Neuron (in vitro differentiated cells): ENCODE measurements at regions not wholly inside any gene's neighbourhood (a gene's known extent, or its start where the extent isn't known, plus 50 kb on each side); places are given as distances from the start of the nearest gene placed in this dataset.

ENCODE experiments used
- H2AFZ ChIP-seq: one replicate; pipeline ENCODE4 v1.6.1; 2013; ENCODE audit warnings: low read depth, mild to moderate bottlenecking, inconsistent platforms, low read length, moderate library complexity
- H3K27me3 ChIP-seq: one replicate; pipeline ENCODE4 v1.6.1; 2013; ENCODE audit warnings: low read length; ENCODE audit not compliant: insufficient read depth
- H3K36me3 ChIP-seq: one replicate; pipeline ENCODE4 v1.6.1; 2013; ENCODE audit warnings: low read length; ENCODE audit not compliant: insufficient read depth
- H3K4me1 ChIP-seq: one replicate; pipeline ENCODE4 v1.6.1; 2013; ENCODE audit warnings: low read length; ENCODE audit not compliant: insufficient read depth
- H3K4me3 ChIP-seq: 2 replicates; pipeline ENCODE4 v1.5.1; 2013; ENCODE audit warnings: mild to moderate bottlenecking, low read length, moderate library complexity
- H3K9me3 ChIP-seq: one replicate; pipeline ENCODE4 v1.6.1; 2013; ENCODE audit warnings: low read length

DNA sequence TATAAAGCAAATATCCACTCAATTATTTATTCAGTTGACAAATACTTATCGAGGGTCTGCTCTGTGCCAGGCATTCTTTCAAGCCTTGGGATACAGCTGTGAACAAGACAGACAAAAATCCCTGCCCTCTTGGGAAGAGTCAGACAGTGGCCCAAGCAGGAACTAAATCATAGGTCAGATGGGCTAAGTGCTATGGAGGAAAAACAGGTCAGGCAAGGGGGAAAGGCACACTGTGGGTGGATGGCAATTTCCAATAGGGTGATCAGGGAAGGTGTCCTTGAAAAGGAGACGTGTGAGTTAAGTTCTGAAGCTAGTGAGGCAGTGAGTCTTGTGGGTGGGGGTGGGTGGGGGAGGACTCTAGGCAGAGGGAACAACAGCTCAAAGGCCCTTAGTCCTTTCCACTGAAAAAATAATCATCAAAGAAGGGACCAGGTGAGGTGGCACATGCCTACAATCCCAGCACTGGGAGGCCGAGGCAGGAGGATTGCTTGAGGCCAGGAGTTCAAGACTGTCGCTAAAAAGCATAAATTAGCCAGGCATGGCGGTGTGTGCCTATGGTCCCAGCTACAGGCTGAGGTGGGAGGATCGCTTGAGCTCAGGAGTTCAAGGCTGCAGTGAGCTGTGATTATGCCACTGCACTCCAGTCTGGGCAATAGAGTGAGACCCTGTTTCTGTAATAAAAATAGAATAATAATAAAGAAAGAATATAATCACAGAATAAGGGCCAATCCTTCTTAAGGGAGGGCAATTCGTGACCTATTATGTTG lies 95.2 kb upstream of the CPEB4 start:
- Histone ChIP-seq H3K9me3 (no peaks in the 10 kb centered on the region), H3K4me3 (no peak overlapping the region), H3K4me1 (no peaks in the 10 kb centered on the region)

DNA sequence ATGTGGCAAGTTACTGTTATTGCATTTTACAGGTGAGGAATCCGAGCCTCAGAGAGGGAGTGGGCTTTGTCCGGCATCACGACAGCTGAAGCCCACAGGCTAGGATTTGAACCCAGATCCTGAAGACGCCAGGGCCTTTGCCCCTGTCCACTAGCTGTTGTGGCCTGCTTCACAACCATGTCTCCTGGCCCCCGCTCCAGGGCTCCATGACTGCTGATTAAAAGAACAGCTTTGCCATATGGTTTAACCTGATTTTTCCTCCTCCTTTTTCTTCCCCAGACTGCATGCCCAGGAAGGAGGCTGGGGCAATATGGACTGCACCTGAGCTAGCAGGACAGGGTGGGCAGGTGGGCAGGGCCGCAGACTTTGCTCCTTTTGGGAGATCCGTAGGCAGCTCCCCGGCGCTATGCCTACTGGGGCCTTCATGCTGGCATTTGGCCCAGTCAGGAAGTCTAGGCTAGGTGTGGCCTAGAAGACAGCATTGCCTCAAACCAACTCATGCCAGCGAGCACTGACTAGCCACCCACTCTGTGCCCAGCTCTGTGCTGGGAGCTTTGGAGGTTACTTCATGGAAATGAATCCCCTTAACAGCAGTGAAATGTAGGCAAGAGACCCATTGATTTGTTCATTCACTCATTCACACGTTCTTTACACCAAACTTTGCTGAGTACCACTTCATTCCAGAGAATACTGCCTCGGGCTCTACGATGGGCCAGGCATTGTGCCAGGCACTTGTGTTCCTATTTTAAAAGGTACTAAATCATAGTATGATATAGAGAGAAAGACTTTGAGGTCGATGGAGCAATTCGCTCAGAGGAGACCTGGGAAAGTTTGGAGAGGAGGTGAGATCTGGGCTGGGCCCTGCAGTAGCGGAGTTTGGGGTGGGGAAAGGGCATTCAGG lies 94.3 kb upstream of the CPEB4 start:
- Histone ChIP-seq H3K4me3 (no peak overlapping the region), H3K9me3 (no peaks in the 10 kb centered on the region), H3K4me1 (no peaks in the 10 kb centered on the region), H3K27me3 (peaks cover 4% of the 10 kb centered on the region), H3K36me3 (no peaks in the 10 kb centered on the region), H2AFZ (no peak overlapping the region)

More for the DNA sequence above, 95.2 kb upstream of the CPEB4 start:
- H3K36me3 ChIP-seq = no peaks in the 10 kb centered on the region
- peaks cover 4% of the 10 kb centered on the region for H3K27me3 ChIP-seq
- H2AFZ ChIP-seq = no peak overlapping the region

DNA sequence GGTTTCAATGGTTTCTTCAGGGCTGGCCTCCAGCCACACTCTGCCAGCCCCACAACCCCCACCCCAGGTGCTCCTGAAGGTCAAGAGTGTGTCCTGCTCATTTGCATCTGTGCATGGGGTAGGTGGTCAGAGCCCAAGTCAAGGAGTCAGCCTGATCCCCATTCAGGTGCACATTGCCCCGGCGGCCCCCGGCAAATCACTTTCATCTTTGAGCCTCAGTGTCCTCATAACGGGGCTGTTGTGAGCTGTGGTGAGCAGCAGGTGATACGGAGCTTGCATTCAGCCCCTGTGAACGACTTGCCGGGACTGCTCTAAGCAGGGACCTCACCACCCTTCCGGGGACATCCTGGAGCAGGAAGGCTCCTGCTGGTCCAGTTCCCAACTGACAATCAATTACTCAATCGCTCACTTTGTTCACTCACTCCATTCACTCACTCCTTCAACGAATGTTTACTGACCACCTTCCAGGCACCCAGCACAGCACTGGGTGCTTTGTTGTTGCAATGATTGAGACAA lies 93.2 kb upstream of the CPEB4 start:
- Histone ChIP-seq H3K9me3 (no peaks in the 10 kb centered on the region), H3K4me3 (no peak overlapping the region), H3K27me3 (no peaks in the 10 kb centered on the region), H3K4me1 (no peaks in the 10 kb centered on the region), H2AFZ (no peak overlapping the region), H3K36me3 (no peaks in the 10 kb centered on the region)

DNA sequence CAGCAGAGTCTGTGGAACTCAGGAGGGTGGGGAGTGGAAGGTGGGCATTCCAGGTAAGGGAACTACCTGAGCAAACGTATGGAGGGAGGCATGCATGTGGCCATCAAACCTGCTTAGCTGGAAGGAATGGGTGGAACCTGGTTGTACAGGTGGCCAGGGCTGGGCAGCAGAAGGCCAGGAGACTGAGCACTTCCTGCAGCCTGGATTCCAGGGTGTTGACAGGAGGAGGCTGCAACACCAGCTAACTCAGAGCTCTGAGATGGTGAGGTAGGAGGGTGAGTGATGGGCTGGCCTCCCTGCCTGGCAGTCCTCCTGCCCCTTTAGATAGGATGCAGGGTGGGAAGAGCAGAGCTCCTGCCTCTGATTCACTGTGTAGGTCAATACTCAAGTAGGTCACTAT lies 92.5 kb upstream of the CPEB4 start:
- no peaks in the 10 kb centered on the region for H3K27me3 ChIP-seq
- no peak overlapping the region for H3K4me3 ChIP-seq
- no peaks in the 10 kb centered on the region for H3K9me3 ChIP-seq
- H3K4me1 ChIP-seq = no peaks in the 10 kb centered on the region
- no peak overlapping the region for H2AFZ ChIP-seq
- no peaks in the 10 kb centered on the region for H3K36me3 ChIP-seq

DNA sequence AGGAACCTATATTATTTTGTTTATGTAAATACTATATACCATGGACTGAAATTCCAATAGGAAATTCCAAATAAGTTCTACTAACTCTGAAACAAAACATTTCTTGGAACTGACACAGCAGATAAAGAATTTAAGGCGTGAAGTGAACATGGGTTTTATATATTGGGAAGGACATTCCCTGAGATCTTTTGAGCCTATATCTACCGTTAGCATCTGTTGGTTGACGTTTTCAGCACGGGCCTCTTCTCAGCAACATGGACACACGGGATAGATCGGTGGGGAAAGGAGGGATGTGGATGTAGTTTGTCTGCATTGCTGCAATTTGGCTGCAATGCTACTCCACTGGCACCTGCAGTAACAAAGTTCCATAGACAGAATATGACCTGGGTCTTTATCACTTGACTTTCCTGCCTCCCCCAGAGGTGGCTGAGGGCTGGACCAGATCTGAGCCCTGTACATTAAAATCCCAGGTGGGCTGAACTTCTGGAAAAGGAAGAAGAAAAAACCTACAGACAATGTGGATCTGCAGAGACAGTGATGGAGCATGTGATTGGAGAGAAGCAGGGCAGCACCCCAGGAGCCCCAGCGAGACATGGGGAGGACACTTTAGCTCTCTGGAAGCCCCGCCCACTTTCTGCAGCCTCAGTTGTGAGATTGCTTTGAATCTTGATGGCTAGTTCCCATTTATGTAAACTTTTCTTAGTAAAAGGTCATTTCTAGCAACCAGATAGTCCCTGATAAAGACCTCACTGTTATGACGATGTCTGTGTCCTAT lies 91.2 kb upstream of the CPEB4 start:
- no peaks in the 10 kb centered on the region for H3K27me3 ChIP-seq
- H2AFZ ChIP-seq = no peak overlapping the region
- no peaks in the 10 kb centered on the region for H3K9me3 ChIP-seq

DNA sequence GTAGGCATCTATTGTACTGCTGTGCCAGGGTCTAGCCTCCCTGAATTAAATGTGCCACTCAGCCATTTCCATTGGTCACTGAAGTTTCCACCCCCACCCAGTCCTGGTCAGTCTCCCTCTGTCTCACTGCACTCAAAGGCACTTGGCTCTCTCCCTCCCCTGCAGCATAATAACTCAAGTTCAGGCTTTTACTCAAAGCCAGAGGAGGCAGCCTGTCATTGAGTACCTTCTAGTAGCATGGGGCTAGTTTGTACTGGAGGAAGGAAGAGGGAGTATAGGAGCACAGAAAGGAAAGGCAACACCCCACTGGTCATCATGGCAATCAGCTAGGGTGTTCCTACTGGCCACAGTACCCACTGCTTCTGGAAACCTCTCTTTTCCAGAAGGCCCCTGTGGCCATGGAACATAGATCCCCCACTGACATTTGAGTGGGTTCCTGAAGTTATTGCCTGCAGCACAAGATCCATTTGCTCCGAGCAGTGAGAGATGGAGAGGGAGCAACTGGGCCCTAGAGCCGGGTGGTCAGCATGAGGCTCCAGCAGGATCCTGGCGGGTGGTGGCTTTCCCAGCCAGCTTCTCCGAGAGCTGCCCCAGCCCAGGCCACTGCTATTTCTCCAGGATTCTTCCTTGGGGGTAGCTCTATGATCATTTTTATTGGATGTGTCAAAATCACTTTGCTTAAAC lies 89.9 kb upstream of the CPEB4 start:
- no peaks in the 10 kb centered on the region for H3K36me3 ChIP-seq
- H3K4me3 ChIP-seq = no peak overlapping the region
- no peaks in the 10 kb centered on the region for H3K27me3 ChIP-seq
- no peak overlapping the region for H2AFZ ChIP-seq
- no peaks in the 10 kb centered on the region for H3K9me3 ChIP-seq
- H3K4me1 ChIP-seq = no peaks in the 10 kb centered on the region

More for the DNA sequence above, 91.2 kb upstream of the CPEB4 start:
- Histone ChIP-seq H3K4me3 (no peak overlapping the region), H3K36me3 (no peaks in the 10 kb centered on the region), H3K4me1 (no peaks in the 10 kb centered on the region)

DNA sequence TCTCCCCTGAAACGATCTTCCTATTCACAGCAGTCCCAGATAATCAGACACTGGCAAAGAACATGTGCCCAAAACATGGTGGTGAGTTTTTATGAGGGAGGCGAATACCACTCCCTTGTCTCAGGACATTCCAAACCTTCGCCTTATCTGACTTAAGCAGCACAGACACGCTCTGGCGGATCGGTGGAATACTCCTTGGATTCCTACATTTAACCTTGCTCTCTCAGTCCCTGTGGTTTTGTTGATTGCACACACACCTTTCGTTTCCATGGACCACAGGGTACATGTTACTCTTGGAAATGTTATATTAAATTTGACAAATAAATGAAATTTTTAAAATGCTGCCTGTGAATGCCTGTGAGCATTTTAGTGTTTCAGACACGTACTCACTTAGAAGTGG lies 87.8 kb upstream of the CPEB4 start:
- Histone ChIP-seq H3K9me3 (no peaks in the 10 kb centered on the region), H2AFZ (no peak overlapping the region), H3K4me3 (no peak overlapping the region), H3K4me1 (no peaks in the 10 kb centered on the region), H3K36me3 (no peaks in the 10 kb centered on the region), H3K27me3 (no peaks in the 10 kb centered on the region)

DNA sequence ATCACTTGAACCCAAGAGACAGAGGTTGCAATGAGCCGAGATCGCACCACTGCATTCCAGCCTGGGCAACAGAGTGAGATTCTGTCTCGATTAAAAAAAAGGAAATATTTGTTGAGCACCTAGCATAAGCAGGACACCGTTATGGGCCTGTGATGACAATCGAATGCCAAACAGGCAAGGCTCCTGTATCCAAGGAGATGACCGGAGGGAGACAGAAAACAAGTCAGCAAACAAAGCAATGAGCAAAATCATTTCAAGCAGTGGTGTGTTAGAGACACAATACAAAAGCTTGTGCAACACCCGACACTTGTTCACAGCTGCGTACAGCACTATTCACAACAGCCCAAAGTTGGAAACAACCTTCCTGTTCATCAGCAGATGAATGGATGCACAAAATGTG lies 87.1 kb upstream of the CPEB4 start:
- no peaks in the 10 kb centered on the region for H3K9me3 ChIP-seq

DNA sequence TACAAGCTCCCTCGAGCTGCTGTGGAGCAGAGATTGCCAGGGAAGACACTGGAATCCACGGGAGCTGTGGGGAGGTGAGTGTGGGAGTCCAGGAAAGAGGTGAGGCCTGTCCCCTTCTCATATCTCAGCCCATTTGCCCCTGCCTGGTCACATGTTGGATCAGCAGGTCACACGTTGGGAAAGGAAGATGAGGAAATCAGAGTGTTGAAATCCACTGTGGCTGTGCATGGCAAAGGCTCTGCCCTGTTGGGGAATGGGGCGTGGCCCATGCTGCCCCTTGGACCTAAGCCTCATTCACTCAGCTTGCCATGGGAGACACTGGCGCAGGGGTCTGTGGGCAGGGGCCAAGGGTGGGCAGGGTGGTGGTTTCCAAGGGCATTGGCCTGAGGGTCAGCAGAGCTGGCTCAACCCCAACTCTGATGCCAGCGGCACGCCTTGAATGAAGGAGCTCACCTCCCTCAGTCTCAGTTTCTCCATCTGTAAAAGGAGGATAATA lies 85.4 kb upstream of the CPEB4 start:
- no peaks in the 10 kb centered on the region for H3K4me1 ChIP-seq
- no peak overlapping the region for H2AFZ ChIP-seq
- H3K27me3 ChIP-seq = no peaks in the 10 kb centered on the region
- H3K9me3 ChIP-seq = no peaks in the 10 kb centered on the region
- no peaks in the 10 kb centered on the region for H3K36me3 ChIP-seq
- H3K4me3 ChIP-seq = no peak overlapping the region

More for the DNA sequence above, 87.1 kb upstream of the CPEB4 start:
- no peak overlapping the region for H3K4me3 ChIP-seq
- H3K27me3 ChIP-seq = no peaks in the 10 kb centered on the region
- H2AFZ ChIP-seq = no peak overlapping the region
- no peaks in the 10 kb centered on the region for H3K4me1 ChIP-seq
- no peaks in the 10 kb centered on the region for H3K36me3 ChIP-seq

DNA sequence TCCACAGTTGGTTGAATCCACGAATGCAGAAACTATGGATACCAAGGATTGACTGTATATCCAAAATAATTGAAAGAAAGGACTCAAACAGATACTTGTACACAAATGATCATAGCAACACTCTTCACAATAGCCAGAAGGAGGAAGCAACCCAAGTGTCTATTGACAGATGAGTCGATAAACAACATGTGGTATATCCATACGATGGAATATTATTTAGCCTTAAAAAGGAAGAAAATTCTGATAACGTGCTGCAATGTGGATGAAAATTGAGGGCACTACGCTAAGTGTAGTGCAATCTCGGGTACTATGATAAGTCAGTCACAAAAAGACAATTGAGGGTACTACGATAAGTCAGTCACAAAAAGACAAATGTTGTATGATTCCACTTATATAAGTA lies 83.6 kb upstream of the CPEB4 start:
- Histone ChIP-seq H3K9me3 (no peaks in the 10 kb centered on the region), H3K4me3 (no peak overlapping the region), H3K4me1 (no peaks in the 10 kb centered on the region), H2AFZ (no peak overlapping the region), H3K36me3 (no peaks in the 10 kb centered on the region), H3K27me3 (no peaks in the 10 kb centered on the region)

DNA sequence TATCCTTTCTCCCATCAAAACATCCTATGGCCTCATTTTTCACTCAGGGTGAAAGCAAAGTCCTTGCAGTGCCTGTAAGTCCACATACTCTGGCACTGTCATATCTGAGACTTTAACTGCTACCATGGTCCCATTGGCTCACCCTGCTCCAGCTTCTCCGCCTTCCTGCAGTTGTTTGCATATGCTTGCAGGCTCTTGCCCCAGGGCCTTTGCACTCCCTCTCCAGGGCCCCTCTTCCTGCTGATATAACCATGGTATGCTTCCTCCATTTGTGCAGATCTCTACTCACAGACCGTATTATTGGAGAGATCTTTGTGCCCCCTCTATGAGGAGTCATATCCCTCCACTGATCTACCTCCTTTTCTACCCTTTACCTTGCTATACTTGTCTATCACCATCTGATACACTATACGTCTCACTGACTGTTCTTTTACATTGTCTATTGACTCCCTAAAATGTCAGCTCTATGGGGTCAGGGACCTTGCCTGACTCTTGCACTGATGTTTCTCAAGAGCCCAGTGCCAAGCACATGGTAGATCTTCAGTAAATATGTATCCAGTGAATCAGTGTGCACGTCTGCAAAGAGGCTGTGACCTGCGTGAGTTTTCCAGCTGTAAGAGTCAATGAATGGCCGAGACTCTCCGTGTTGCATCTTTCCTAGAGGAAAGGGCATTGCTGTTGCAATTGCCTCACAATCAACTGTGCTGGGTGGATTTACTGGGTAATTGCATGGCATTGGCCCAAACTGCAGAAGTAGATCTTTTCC lies 81.7 kb upstream of the CPEB4 start:
- Histone ChIP-seq H3K27me3 (no peaks in the 10 kb centered on the region), H3K4me3 (no peak overlapping the region), H3K4me1 (no peaks in the 10 kb centered on the region), H3K36me3 (no peaks in the 10 kb centered on the region), H3K9me3 (no peaks in the 10 kb centered on the region), H2AFZ (no peak overlapping the region)

DNA sequence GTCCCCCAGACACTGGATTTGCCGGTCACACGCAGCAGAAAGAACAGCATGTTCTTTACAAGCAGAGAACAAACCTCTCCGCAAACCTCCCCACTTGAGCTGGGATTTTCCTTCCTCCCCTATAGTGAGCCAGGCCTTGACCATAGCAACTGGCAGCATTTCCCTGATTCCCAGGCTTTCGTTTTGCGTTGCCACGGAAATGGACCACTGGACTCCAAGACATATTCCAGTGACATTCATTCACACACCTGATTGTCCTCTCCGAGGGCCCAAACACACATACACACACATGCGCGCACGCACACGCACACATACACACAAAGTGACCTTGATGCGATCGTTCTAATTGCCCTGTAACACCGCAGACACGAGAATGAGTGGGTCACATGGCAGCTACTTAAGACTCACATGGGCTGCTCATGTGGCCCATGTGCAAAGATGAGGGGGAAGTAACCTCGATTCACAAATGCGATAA lies 80.9 kb upstream of the CPEB4 start:
- H3K27me3 ChIP-seq = no peaks in the 10 kb centered on the region
- no peaks in the 10 kb centered on the region for H3K9me3 ChIP-seq
- no peak overlapping the region for H2AFZ ChIP-seq
- H3K36me3 ChIP-seq = no peaks in the 10 kb centered on the region
- H3K4me1 ChIP-seq = no peaks in the 10 kb centered on the region
- no peak overlapping the region for H3K4me3 ChIP-seq
